ENCODE measurements at regions not wholly inside any gene's neighbourhood (a gene's known extent, or its start where the extent isn't known, plus 50 kb on each side); places are given as distances from the start of the nearest gene placed in this dataset.

- peak; percentile 39 to 54 (median 46) for TF ChIP-seq CTCF (IDR thresholded peaks at IDR 0.05)
- TF ChIP-seq POLR2A (IDR thresholded peaks at IDR 0.05), result no peak
These were observed 53.3 kb upstream of the PTPN5 start for GRCh38 chr11:18844753-18845367.
